GM18502 (cell line): ENCODE measurements at regions not wholly inside any gene's neighbourhood (a gene's known extent, or its start where the extent isn't known, plus 50 kb on each side); places are given as distances from the start of the nearest gene placed in this dataset.

Experiments
- ATAC-seq: cut with Tn5 transposase; IDR thresholded peaks from one replicate; pipeline ENCODE4 v1.9.1; 2021; ENCODE audit warnings: mild to moderate bottlenecking; ENCODE audit not compliant: unreplicated experiment, poor library complexity

GRCh38 chr2:65813631-65814173, 381.3 kb upstream of the SPRED2 start:
- no peak for ATAC-seq

DNA sequence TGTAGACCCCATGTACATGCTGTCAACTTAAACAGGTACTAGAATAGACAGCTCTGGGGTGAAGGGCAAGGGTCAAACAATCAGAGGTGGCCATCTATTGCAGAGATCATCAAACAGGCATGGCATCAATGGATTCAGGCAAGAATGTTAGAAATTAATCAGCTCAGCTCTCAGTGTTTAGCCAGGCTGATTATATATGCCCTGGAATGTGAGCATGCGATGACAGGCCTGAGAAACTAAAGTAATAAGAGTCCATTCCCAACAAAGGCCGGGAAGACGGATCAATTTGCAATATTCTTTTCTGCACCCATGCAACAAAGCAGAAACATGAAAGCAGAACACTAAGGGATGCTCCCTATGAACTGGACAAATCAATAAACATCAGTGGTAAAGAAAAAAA, 380.5 kb upstream of the SPRED2 start:
- ATAC-seq: no peak

DNA sequence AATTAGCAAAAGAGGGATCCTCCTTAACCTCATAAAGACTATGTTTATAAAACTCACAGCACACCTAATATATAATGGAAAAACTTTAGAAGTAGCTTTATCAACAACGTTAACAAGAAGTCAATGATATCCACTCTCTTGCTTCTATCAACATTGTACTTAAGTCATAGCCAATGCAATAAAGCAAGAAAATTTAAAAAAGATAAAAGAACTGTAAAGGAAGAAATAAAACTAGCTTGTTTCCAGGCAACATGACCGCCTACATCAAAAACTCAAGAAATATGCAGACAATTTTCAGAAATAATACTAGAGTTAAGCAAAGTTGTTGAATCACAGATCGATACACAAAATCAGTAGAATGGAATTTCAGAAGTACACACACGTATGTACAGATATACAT, 375.5 kb upstream of the SPRED2 start:
- no peak for ATAC-seq

DNA sequence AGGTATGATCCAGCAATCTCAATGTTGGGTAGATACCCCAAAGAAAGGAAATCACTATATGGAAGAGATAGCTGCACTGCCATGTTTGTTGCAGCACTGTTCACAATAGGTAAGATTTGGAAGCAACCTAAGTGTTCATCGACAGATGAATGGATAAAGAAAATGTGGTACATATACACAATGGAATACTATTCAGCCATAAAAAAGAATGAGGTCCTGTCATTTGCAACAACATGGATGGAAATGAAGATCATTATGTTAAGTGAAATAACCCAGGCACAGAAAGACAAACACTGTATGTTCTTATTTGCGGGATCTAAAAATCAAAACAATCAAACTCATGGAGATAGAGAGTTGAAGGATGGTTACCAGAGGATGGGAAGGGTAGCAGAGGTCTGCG, 372.4 kb upstream of the SPRED2 start:
- ATAC-seq: no peak

- no peak for ATAC-seq
These were observed 370.0 kb upstream of the SPRED2 start for GRCh38 chr2:65802298-65802942.

DNA sequence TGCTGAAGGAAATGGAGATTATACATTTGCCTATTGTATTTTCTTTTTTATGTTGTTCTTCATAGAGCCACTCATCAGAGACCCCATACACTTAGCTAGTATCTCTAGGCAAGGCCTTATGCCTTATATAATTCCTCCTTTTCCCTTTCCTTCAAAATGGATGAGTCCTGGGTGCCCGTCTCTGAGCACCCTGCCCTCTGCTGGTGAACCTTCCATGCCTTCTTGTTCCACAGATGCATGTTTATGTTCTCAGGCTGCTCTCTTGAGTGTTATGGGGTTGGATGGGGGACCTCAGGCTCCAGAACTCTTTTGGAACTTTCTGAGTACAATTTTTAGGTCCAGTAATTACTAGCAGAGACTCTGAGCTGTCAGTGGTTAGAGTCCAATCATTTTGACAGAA, 368.6 kb upstream of the SPRED2 start:
- no peak for ATAC-seq

- ATAC-seq: no peak
These were observed 366.9 kb upstream of the SPRED2 start for GRCh38 chr2:65799141-65799854.

DNA sequence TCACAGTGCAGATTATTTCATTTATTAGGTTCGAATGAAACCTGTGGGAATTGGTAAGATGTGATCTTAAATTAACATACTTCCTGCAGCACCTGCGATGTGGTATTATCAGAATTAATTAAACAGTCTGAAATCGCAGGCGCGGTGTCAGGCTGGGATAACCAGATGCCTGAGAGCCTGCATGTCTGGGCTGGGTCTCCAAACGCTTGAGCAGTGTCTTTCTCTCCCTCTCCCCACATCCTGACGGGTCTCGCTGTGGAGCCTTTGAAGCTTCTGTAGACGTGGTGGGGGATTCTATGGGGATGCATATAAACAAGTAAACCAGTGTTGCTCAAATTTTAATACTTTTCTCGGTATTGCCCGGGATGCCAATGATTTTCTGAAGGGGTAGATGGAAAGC, 366.2 kb upstream of the SPRED2 start:
- ATAC-seq: no peak

- ATAC-seq: no peak
These were observed 362.6 kb upstream of the SPRED2 start for GRCh38 chr2:65794994-65795393.

GRCh38 chr2:65791404-65791975, 359.1 kb upstream of the SPRED2 start:
- no peak for ATAC-seq

- ATAC-seq: no peak
These were observed 358.2 kb upstream of the SPRED2 start for GRCh38 chr2:65790676-65790935.

DNA sequence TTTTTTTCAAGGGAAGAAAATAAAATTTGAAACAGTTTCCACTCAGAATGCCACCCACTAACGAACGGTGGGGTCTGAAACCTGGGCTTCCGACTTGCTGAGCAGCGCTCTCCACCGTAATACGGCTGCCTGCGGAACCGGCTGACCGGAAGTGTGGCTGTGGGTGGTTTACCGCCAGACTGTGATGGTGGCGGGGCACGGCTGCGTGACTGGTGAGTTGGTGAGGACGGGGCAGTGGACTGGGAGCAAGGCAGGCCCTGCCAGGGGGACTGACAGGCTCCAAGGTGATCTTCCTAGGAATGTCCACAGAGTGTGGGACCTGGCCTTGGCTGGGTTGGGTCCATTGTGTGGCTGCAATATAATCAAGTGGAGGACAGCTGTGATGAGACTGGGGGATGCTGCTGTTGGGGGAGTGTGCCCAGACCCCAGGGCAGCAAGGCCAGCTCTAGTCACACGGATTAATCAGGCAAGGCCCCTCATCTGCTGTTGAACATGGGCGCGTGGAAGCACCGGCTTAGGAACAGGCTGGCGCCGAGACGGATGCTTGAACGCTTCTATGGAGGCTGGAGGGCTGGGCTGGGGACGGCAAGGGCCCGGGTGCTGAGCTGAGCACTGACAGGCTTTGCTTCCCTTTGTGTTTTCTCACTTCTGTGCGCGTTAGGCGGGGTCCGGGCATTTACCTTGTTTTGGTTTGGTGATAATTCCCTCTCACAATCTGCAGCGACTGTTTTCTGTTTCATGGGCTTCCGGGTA, 357.7 kb upstream of the SPRED2 start:
- ATAC-seq: no peak

GRCh38 chr2:65788556-65788955, 356.2 kb upstream of the SPRED2 start:
- no peak for ATAC-seq

DNA sequence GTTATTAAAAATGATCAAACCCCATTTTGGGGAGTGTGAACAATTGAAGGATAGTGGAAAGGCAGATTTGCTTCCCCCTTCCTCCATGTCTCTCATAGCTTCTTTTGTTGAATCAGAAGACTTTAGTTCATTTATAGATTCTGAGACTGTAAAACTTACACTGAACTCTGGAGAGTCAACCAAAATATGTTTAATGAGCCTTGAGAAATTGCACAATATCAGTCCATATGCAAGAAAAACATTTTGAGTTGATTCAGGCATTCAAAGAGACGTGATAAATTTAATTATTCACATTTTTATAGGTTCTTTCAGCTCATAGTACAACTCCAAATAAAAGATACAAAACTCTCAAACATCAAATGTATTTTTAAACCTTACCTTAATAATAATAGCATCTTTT, 354.4 kb upstream of the SPRED2 start:
- no peak for ATAC-seq

DNA sequence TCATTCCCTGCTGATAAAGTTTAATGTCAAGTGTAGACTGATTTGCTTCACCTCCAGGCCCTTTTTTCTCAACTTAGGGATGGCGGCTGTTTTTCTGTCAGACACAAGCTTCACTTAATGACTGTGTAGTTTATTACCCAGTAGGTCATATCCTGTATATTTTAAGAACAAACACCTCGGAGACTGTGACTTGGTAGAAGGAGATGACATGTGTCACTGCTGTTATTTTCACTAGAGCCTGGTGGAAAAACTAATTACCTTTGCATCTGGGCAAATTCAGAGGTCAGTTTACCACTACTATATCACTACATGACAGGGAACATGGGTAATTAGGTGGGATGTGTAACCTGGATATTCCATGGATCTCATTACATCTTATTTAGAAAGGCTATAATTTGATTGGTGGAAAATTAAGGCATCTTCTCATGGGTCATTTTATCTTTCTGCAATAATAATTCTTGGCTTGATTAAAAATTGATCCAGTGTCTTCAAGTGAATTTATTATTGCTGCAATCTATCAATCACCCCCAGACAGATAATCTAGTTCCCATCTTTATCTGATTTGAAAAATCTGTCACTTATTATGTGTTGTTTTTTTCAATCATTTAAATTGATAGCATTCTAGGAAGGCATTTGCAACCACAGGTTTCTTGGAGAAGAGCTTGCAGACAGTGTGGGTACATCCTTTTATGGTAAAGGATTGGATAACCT, 353.8 kb upstream of the SPRED2 start:
- ATAC-seq: no peak

GRCh38 chr2:65782996-65783650, 350.7 kb upstream of the SPRED2 start:
- no peak for ATAC-seq

- ATAC-seq: no peak
These were observed 349.8 kb upstream of the SPRED2 start for GRCh38 chr2:65782186-65782585.

- no peak for ATAC-seq
These were observed 349.4 kb upstream of the SPRED2 start for GRCh38 chr2:65781756-65782155.

GRCh38 chr2:65779021-65779420, 346.6 kb upstream of the SPRED2 start:
- ATAC-seq: no peak

DNA sequence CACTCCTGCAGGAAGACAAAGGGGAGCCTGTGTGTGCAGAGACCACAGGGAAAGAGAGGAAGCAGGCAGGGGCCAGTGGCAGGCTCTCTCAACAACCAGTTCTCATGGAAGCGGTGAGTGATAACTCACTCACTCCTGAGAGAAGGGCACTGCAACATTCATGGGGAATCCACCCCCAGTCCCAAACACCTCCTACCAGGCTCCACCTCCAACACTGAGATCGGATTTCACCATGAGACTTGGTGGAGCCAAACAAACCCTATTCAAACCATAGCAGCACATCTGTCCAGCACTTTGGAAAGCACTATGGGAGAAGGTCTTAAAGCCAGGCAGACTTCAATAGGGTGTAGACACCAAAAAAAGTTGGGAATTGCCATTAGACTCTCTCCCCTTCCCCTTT, 345.7 kb upstream of the SPRED2 start:
- no peak for ATAC-seq
